ENCODE measurements at regions not wholly inside any gene's neighbourhood (a gene's known extent, or its start where the extent isn't known, plus 50 kb on each side); places are given as distances from the start of the nearest gene placed in this dataset.

DNA sequence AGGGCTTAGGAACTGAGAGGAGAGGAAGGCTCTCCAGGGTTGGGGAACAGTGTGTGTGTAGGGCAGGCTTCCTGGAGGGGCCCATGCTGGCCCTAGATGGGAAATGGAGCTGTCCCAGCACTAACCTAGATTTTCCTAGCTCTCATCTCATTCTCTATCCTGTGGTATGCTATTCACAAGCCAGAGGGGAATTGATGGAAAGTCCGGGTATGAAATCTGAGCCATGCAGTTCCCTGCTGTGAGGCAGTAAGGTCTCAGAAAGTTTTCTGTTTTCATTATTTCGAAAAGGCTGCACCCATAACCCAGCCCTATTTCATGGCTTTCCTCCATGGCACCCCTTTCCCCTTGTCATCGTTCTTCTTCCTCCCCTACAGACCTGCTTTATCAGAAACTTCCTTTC lies 220.3 kb downstream of the RPS24 start:
- Histone ChIP-seq H3K9me3 (ENCODE audit: control extremely low read depth in 1 of 3, control insufficient read depth in 2 of 3, insufficient read depth in 1 of 3, low read length in 2 of 3) (no peaks in the 10 kb centered on the region), H3K27me3 (replicated peaks in 1 of 4; ENCODE audit: control extremely low read depth in 1 of 4, control insufficient read depth in 3 of 4, insufficient read depth in 4 of 4, low read length in 3 of 4) (peaks cover 0 to 6% (median 2%) of the 10 kb centered on the region in 4 experiments), H3K4me3 (ENCODE audit: control extremely low read depth in 1 of 5, extremely low read depth in 1 of 5, insufficient read depth in 1 of 5, low read depth in 2 of 5, low read length in 4 of 5) (no peak overlapping the region), H3K27ac (ENCODE audit: low read length in 2 of 2) (no peak overlapping the region), H3K36me3 (replicated peaks in 1 of 2; ENCODE audit: control extremely low read depth in 1 of 2, control insufficient read depth in 1 of 2, extremely low read depth in 1 of 2, insufficient read depth in 2 of 2, low read length in 1 of 2) (no peaks in the 10 kb centered on the region), H3K4me2 (replicated peaks; ENCODE audit: low read depth, low read length, poor library complexity, severe bottlenecking) (no peak overlapping the region), H3K79me2 (ENCODE audit: control insufficient read depth, insufficient read depth, low read length) (no peaks in the 10 kb centered on the region), H4K20me1 (ENCODE audit: control insufficient read depth, insufficient read depth, low read length, poor library complexity, severe bottlenecking) (no peaks in the 10 kb centered on the region), H3K9ac (ENCODE audit: low read length) (no peak overlapping the region), H2AFZ (ENCODE audit: insufficient read depth, low read depth, low read length, poor library complexity, severe bottlenecking) (no peak overlapping the region), H3K4me1 (ENCODE audit: control insufficient read depth in 2 of 2, insufficient read depth in 2 of 2, low read length in 2 of 2) (peaks cover 10 to 12% of the 10 kb centered on the region in 2 donors)
- no CpG with 5 or more reads among the region's 3 CpGs for WGBS (ENCODE audit: insufficient coverage)
- H3K27ac Mint-ChIP-seq, result no peak overlapping the region
- H3K27me3 Mint-ChIP-seq, result peaks cover 13% of the 10 kb centered on the region
- DNase-seq (no peak), ATAC-seq (ENCODE audit: low read depth) (no peak)
- H3K9me3 Mint-ChIP-seq (ENCODE audit: insufficient read depth), result no peaks in the 10 kb centered on the region
- CTCF ChIA-PET, result no interaction called here
- POLR2A ChIA-PET, result no interaction called here
- TF ChIP-seq EZH2 (IDR thresholded peaks at IDR 0.05; ENCODE audit: borderline replicate concordance, insufficient read depth, low read depth, low read length, poor library complexity, severe bottlenecking), result no peak
- no peak for TF ChIP-seq CTCF (IDR thresholded peaks at IDR 0.05)
- intact Hi-C loops (cut with micrococcal nuclease), result no loop called here
- H3K4me3 Mint-ChIP-seq, result no peak overlapping the region
- H3K4me1 Mint-ChIP-seq, result peaks cover 19% of the 10 kb centered on the region

DNA sequence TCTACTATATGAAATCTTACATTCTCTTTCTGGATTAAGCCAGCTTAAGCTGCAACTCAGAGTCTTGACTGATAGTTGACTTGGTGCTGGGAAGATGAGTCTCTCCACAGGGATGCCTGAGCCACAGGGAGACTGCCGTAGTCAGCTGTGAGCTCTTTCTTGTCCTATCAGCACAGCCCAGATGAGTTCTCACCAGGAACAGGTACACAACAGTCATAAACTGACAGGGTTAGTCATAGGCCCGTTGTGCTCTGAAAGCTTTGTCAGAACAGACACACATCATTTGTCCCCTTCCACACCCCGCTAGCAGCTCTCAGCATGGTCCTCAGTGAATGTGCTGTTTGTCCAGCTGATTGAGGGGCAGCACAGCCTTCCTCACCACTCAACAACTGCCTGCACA lies 221.6 kb downstream of the RPS24 start:
- H2AFZ ChIP-seq (ENCODE audit: insufficient read depth, low read depth, low read length, poor library complexity, severe bottlenecking), result no peak overlapping the region
- WGBS (ENCODE audit: insufficient coverage), result 72% methylated on average over 3 of the region's 3 CpGs
- CTCF ChIA-PET, result no interaction called here

More for the DNA sequence above, 221.6 kb downstream of the RPS24 start:
- Histone ChIP-seq H3K79me2 (ENCODE audit: control insufficient read depth, insufficient read depth, low read length) (no peaks in the 10 kb centered on the region), H3K9ac (ENCODE audit: low read length) (no peak overlapping the region), H4K20me1 (ENCODE audit: control insufficient read depth, insufficient read depth, low read length, poor library complexity, severe bottlenecking) (no peaks in the 10 kb centered on the region), H3K4me2 (replicated peaks; ENCODE audit: low read depth, low read length, poor library complexity, severe bottlenecking) (no peak overlapping the region), H3K27me3 (replicated peaks in 1 of 4; ENCODE audit: control extremely low read depth in 1 of 4, control insufficient read depth in 3 of 4, insufficient read depth in 4 of 4, low read length in 3 of 4) (peaks cover 0 to 5% (median 0%) of the 10 kb centered on the region in 4 experiments), H3K9me3 (ENCODE audit: control extremely low read depth in 1 of 3, control insufficient read depth in 2 of 3, insufficient read depth in 1 of 3, low read length in 2 of 3) (no peaks in the 10 kb centered on the region), H3K36me3 (replicated peaks in 1 of 2; ENCODE audit: control extremely low read depth in 1 of 2, control insufficient read depth in 1 of 2, extremely low read depth in 1 of 2, insufficient read depth in 2 of 2, low read length in 1 of 2) (no peaks in the 10 kb centered on the region), H3K4me3 (ENCODE audit: control extremely low read depth in 1 of 5, extremely low read depth in 1 of 5, insufficient read depth in 1 of 5, low read depth in 2 of 5, low read length in 4 of 5) (no peak overlapping the region), H3K27ac (ENCODE audit: low read length in 2 of 2) (no peak overlapping the region), H3K4me1 (ENCODE audit: control insufficient read depth in 2 of 2, insufficient read depth in 2 of 2, low read length in 2 of 2) (peaks cover 8 to 9% of the 10 kb centered on the region in 2 donors)
- Mint-ChIP-seq H3K4me3 (no peak overlapping the region), H3K27me3 (peaks cover 11% of the 10 kb centered on the region), H3K9me3 (ENCODE audit: insufficient read depth) (no peaks in the 10 kb centered on the region), H3K27ac (no peak overlapping the region), H3K4me1 (peaks cover 11% of the 10 kb centered on the region)
- no peak for TF ChIP-seq CTCF (IDR thresholded peaks at IDR 0.05)
- no peak for TF ChIP-seq EZH2 (IDR thresholded peaks at IDR 0.05; ENCODE audit: borderline replicate concordance, insufficient read depth, low read depth, low read length, poor library complexity, severe bottlenecking)
- DNase-seq (no peak), ATAC-seq (ENCODE audit: low read depth) (no peak)
- intact Hi-C loops (cut with micrococcal nuclease), result no loop called here
- POLR2A ChIA-PET, result no interaction called here
